ENCODE measurements at regions not wholly inside any gene's neighbourhood (a gene's known extent, or its start where the extent isn't known, plus 50 kb on each side); places are given as distances from the start of the nearest gene placed in this dataset.
A peak's percentile ranks its signal among the peaks of the same experiment; 100 is the strongest.

GRCh38 chr10:129253865-129254179 is 213.2 kb upstream of the MGMT start:
- Histone ChIP-seq H3K4me3 (no peak overlapping the region), H3K9me3 (no peaks in the 10 kb centered on the region), H3K36me3 (no peaks in the 10 kb centered on the region), H3K27me3 (peaks cover 0 to 3% (median 0%) of the 10 kb centered on the region in 9 donors), H3K27ac (no peak overlapping the region), H3K4me1 (peaks cover 0 to 8% (median 2%) of the 10 kb centered on the region in 12 donors)
- DNase-seq (no peak), ATAC-seq (peak in 1 of 4 donors; percentile 68)
- no peak for TF ChIP-seq POLR2A (IDR thresholded peaks at IDR 0.05)
- TF ChIP-seq CTCF (IDR thresholded peaks at IDR 0.05), result no peak
- intact Hi-C loops (cut with DNase I), result loop anchor here in 2 of 10 donors (10.0 kb wide), 2 partner anchors 209 to 711 kb away; partner anchors contain the start of gene EBF3 (in 1 of the 2)
- WGBS, 4 donors, result 47 to 59% (median 52%) methylated on average over 7 of the region's 7 CpGs

GRCh38 chr10:129258283-129258923 is 208.6 kb upstream of the MGMT start:
- H3K27ac ChIP-seq, result peak overlapping the region in 9 of 12 donors; percentile 13 to 56 (median 28)
- H3K27me3 ChIP-seq, result no peaks in the 10 kb centered on the region
- no peaks in the 10 kb centered on the region for H3K36me3 ChIP-seq
- DNase-seq, result no peak
- 50 to 61% (median 58%) methylated on average over 9 of the region's 9 CpGs for WGBS, 4 donors
- H3K4me1 ChIP-seq, result peaks cover 0 to 14% (median 5%) of the 10 kb centered on the region in 12 donors
- ATAC-seq, result peak in 2 of 4 donors; percentile 38 to 86
- no peak overlapping the region for H3K4me3 ChIP-seq
- intact Hi-C loops (cut with DNase I), result loop anchor here in 3 of 10 donors (5.0 to 10.0 kb wide), 3 partner anchors 214 to 706 kb away; partner anchors contain the start of gene EBF3 (in 1 of the 3)
- no peaks in the 10 kb centered on the region for H3K9me3 ChIP-seq
- TF ChIP-seq POLR2A (IDR thresholded peaks at IDR 0.05) (no peak), CTCF (IDR thresholded peaks at IDR 0.05) (no peak)

GRCh38 chr10:129259128-129259815 is 207.8 kb upstream of the MGMT start:
- Histone ChIP-seq H3K9me3 (no peaks in the 10 kb centered on the region), H3K36me3 (no peaks in the 10 kb centered on the region), H3K27me3 (no peaks in the 10 kb centered on the region), H3K27ac (peak overlapping the region in 9 of 12 donors; percentile 13 to 56 (median 28)), H3K4me3 (no peak overlapping the region), H3K4me1 (peaks cover 0 to 14% (median 4%) of the 10 kb centered on the region in 12 donors)
- 73 to 78% (median 77%) methylated on average over 9 of the region's 9 CpGs for WGBS, 4 donors
- DNase-seq, result no peak
- TF ChIP-seq CTCF (IDR thresholded peaks at IDR 0.05) (no peak), POLR2A (IDR thresholded peaks at IDR 0.05) (no peak)
- no peak for ATAC-seq
- intact Hi-C loops (cut with DNase I), result loop anchor here in 3 of 10 donors (5.0 to 10.0 kb wide), 3 partner anchors 214 to 706 kb away; partner anchors contain the start of gene EBF3 (in 1 of the 3)

- TF ChIP-seq POLR2A (IDR thresholded peaks at IDR 0.05) (no peak), CTCF (IDR thresholded peaks at IDR 0.05) (no peak)
- no peak for ATAC-seq
- DNase-seq, result peak; percentile 31 to 65 (median 41)
- Histone ChIP-seq H3K27ac (no peak overlapping the region), H3K36me3 (no peaks in the 10 kb centered on the region), H3K27me3 (no peaks in the 10 kb centered on the region), H3K4me1 (peaks cover 0 to 9% (median 0%) of the 10 kb centered on the region in 12 donors), H3K9me3 (peaks cover 0 to 4% (median 0%) of the 10 kb centered on the region in 12 donors), H3K4me3 (no peak overlapping the region)
- 10 to 29% (median 15%) methylated on average over 8 of the region's 8 CpGs for WGBS, 4 donors
- intact Hi-C loops (cut with DNase I), result loop anchor here in 1 of 10 donors (10.0 kb wide), 1 partner anchor 703 kb away; no protein-coding TSS in a partner anchor
These were observed 194.9 kb upstream of the MGMT start for GRCh38 chr10:129272176-129272575.
